Limb (tissue), 2 donors: ENCODE measurements at regions not wholly inside any gene's neighbourhood (a gene's known extent, or its start where the extent isn't known, plus 50 kb on each side); places are given as distances from the start of the nearest gene placed in this dataset.
"Not testable (repeated sequence)": the region's sequence is repeated elsewhere in the genome, so short reads cannot be mapped to it uniquely, and the experiment has no call there.

ENCODE experiments used
- DNase-seq, 2 donors: peaks; one replicate each; pipeline ENCODE4 v3.0.0-alpha.2; 2016; ENCODE audit errors: extremely low spot score in 2 of 2

GRCh38 chr3:180416111-180416594, 185.8 kb upstream of the TTC14 start:
- DNase-seq: no peak

GRCh38 chr3:180417241-180417640, 184.7 kb upstream of the TTC14 start:
- DNase-seq: no peak

- no peak for DNase-seq
These were observed 181.9 kb upstream of the TTC14 start for GRCh38 chr3:180420016-180420415.

GRCh38 chr3:180420804-180421203, 181.2 kb upstream of the TTC14 start:
- DNase-seq: no peak

GRCh38 chr3:180421221-180421620, 180.7 kb upstream of the TTC14 start:
- no peak for DNase-seq

GRCh38 chr3:180421721-180422120, 180.2 kb upstream of the TTC14 start:
- DNase-seq: no peak

- DNase-seq: not testable (repeated sequence)
These were observed 177.7 kb upstream of the TTC14 start for GRCh38 chr3:180424305-180424704.

GRCh38 chr3:180430896-180431295, 171.1 kb upstream of the TTC14 start:
- no peak for DNase-seq

- no peak for DNase-seq
These were observed 168.8 kb upstream of the TTC14 start for GRCh38 chr3:180433152-180433551.

GRCh38 chr3:180447136-180447535, 154.8 kb upstream of the TTC14 start:
- DNase-seq: no peak

- not testable (repeated sequence) for DNase-seq
These were observed 153.6 kb upstream of the TTC14 start for GRCh38 chr3:180448407-180448806.

GRCh38 chr3:180457225-180457624, 144.7 kb upstream of the TTC14 start:
- DNase-seq: no peak

- DNase-seq: no peak
These were observed 135.5 kb upstream of the TTC14 start for GRCh38 chr3:180466401-180467011.

GRCh38 chr3:180467177-180467576, 134.8 kb upstream of the TTC14 start:
- no peak for DNase-seq

GRCh38 chr3:180469149-180469548, 132.8 kb upstream of the TTC14 start:
- DNase-seq: no peak

GRCh38 chr3:180478695-180479094, 123.3 kb upstream of the TTC14 start:
- DNase-seq: no peak

- DNase-seq: no peak
These were observed 109.9 kb upstream of the TTC14 start for GRCh38 chr3:180492047-180492446.

- no peak for DNase-seq
These were observed 105.0 kb upstream of the TTC14 start for GRCh38 chr3:180496995-180497394.

- no peak for DNase-seq
These were observed 85.6 kb upstream of the TTC14 start for GRCh38 chr3:180516368-180516767.

GRCh38 chr3:180523040-180523439, 78.9 kb upstream of the TTC14 start:
- no peak for DNase-seq

- DNase-seq: no peak
These were observed 73.1 kb upstream of the TTC14 start for GRCh38 chr3:180528843-180529242.

GRCh38 chr3:180529778-180530177, 72.2 kb upstream of the TTC14 start:
- no peak for DNase-seq

- no peak for DNase-seq
These were observed 71.7 kb upstream of the TTC14 start for GRCh38 chr3:180530276-180530675.
